GM21786 (cell line): ENCODE measurements at regions not wholly inside any gene's neighbourhood (a gene's known extent, or its start where the extent isn't known, plus 50 kb on each side); places are given as distances from the start of the nearest gene placed in this dataset.
A peak's percentile ranks its signal among the peaks of the same experiment; 100 is the strongest.
"Not testable (repeated sequence)": the region's sequence is repeated elsewhere in the genome, so short reads cannot be mapped to it uniquely, and the experiment has no call there.

Experiments used
- ATAC-seq: cut with Tn5 transposase; IDR thresholded peaks from one replicate; pipeline ENCODE4 v1.9.1; 2021; ENCODE audit not compliant: unreplicated experiment

DNA sequence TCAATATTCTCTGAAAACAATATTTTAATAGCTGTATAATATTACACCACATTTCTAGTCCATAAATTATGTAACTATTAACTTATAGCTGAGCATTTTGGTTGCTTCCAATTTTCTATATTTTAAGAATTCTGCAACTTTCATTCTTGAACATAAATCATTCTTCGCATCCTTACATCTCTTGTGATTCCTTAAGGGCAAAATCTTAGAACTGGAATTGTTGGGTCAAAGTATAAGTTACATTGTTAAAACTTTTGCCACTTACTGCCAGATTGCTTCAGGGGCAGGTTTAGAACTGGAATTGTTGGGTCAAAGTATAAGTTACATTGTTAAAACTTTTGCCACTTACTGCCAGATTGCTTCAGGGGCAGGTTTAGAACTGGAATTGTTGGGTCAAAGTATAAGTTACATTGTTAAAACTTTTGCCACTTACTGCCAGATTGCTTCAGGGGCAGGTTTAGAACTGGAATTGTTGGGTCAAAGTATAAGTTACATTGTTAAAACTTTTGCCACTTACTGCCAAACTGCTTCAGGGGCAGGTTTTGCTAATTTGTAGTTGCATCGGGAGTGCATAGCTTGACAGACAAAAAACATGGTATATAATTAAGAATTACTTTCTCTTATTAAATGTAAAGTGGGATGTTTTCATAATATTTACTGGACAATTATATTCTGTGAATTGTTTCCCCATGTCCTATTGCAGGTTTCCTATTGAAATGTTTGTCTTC lies 179.9 kb upstream of the OR13F1 start:
- not testable (repeated sequence) for ATAC-seq

DNA sequence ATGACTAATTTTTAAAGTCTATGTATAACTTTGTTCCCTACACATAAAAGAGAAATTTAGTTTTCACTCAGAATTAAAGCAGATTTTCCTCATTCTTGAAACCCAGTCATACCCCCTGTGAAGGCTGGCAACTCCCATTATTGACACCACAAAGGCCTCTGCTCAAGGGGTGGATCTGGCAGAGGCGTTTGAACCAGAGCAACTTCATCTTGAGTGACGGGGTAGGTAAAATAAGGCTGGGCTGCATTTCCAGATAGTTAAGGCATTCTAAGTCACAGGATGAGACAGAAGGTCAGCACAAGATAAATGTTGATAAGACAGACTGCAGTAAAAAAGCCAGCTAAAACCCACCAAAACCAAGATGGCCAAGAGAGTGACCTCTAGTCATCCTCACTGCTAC lies 177.2 kb upstream of the OR13F1 start:
- ATAC-seq, result no peak

DNA sequence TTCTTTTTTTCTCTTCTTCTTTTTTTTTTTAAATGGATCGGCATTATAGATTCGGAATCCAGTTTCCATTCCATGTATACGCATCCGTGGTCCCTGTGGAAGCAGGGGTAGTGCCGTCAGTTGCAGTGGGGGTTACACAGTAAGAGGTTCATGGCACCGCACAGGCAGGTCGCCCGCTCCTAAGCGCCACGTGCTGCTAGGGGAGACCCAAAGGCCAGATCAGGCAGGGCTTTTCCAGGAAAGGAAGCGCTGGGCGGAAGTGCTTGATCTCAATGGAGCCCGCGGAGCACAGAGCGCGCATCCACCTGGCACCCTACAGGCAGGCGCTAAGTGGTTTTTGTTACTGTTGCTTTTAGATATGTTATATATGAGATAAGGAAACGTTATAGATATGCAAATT lies 174.8 kb upstream of the OR13F1 start:
- no peak for ATAC-seq

DNA sequence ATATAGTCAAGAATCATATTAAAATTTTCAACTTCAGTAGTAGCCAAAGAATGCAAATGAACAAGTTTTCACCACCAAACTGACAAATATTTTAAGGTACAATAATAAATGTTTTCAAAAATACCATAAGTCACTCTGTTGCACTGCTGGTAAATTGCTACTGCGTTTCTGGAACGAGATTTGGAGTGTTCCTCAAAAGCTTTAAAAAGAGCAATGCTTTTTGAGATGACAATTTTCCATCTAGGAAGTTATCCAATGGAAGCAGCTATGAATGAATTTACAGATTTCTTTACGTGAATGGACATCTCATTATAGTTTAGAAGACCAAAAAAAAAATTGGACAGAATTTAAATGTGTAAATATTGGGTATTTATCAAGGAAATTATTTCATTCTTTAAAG lies 173.2 kb upstream of the OR13F1 start:
- no peak for ATAC-seq

DNA sequence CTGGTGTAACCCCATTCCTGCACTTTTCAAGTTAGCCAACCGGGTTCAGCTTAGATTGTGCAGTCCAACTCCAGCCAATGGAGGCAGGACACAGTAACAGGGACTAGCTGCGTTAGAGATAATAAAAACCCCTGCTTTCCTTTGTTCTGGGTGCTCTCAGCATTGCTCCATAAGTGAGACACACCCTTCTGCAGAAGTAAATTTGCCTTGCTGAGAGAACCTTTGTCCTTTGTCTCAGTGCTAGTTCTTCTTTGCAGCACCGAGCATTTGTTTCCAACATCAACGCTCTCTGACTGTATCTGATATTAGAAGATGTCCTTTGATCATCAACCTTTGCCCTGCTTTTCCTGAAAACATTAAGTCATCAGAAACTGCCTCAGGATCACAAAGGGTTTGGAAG lies 169.5 kb upstream of the OR13F1 start:
- no peak for ATAC-seq

DNA sequence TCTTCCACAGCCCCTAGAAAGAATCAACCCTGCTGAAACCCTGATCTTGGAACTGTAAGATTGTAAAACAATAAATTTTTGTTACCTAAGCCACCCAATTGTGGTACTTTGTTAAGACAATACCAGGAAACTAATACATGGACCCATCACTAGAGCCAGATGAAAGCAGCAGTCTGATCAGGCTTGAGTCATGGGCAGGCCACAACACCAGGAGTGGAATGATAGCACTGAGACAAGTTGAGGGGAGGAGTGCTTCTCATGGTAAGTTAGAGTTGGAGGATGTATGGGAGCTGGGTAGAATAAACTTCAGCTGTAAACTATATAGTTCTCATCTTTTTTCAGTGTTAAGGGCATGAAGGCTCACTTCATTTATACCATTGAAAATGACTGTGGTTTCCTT lies 164.4 kb upstream of the OR13F1 start:
- no peak for ATAC-seq

DNA sequence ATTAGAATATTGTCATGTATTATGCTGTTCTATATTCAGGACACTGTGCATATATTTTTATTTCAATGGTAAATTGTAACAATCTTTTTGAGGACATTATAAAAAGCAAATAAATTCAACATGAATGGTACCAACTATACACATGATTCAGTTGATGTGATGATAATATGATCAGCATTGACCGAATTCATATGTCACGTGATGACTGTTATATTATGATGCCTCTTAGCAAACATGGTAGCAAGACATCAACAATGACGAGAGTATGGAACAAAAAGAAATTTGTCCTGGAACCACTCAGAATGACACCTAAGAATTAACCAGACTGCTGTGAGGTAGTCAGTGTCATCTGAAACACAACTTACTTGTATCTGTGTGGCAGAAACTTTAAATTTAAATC lies 161.5 kb upstream of the OR13F1 start:
- ATAC-seq, result no peak

DNA sequence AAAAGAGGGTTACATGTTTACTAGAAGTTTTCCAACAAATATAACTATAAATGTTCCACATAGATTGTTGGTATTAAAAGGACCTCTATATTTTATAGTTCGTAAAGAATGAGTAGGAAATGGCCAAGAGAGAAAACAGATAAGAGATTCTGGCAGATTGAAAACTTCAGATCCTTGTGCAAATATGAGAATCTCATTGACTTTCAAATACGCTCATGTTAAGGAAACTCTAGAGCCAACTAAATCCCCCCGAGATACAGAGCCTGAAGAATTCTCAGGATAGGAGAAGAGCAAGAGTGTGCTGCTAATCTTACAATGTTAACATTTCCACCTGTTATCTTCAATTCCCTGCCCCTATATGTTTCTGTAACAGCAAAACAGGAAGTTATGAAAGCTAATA lies 159.0 kb upstream of the OR13F1 start:
- no peak for ATAC-seq

DNA sequence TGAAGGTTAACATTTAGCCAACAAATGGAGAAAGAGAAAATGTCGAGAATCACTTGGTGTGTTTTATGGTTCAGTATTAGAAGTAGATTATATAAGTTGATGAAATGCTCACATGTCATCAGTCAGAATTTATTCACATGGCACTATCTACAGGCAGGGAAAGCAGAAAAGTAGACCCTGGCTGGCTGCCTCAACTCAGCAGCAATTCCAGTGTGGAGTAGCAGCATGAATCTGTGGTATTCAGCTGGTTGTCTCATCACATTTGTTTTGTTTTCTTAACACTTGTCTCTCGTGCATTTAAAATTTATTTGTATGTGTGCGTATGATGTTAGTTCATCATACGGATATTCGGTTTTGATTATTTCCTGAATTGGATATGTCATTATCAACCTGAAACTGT lies 153.5 kb upstream of the OR13F1 start:
- ATAC-seq, result no peak

DNA sequence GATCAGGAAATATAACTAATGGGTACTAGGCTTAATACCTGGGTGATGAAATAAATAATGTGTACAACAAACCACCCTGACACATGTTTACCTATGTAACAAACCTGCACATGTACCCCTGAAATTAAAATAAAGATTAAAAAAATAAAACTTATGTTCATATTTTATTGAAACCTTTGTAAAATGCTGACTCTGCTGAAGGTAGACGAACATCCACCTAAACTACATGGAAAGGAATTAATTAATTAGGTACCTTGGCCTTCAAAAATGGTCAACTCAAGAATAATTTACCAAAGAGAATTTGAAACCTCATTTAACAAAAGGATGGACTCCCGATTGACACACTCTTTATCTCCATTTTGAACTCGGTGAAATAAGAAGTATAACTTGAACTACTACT lies 152.3 kb upstream of the OR13F1 start:
- no peak for ATAC-seq

DNA sequence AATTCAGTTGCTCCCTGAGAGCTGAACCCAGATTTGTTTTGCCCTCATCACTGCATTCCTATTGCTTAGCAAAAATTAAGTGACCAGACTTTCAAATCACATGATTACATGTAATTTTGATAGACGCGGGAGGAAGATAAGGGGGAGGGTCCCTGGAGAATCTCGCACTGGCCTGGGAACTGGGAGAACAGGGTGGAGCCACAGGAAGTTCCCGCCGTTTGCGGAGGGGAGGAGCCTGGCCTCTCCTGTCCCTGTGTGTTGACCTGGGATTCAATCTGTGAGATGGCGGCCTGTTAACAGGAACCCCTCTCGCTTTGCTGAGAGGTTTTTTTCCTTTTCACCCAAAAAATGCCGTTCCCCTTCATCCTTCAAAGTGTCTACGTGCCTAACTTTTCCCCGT lies 142.9 kb upstream of the OR13F1 start:
- ATAC-seq, result no peak

DNA sequence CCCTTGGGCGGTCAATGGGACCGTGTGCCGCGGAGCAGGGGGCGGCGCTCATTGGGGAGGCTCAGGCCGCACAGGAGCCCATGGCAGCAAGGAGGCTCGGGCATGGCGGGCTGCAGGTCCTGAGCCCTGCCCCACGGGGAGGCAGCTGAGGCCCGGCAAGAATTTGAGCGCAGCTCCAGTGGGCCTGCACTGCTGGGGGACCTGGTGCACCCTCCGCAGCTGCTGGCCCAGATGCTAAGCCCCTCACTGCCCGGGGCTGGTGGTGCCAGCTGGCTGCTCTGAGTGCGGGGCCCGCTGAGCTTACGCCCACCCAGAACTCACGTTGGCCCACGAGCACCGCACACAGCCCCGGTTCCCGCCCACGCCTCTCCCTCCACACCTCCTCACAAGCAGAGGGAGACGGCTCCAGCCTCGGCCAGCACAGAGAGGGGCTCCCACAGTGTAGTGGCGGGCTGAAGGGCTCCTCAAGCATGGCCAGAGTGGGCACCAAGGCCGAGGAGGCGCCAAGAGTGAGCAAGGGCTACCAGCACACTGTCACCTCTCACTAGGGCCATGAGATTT lies 141.1 kb upstream of the OR13F1 start:
- no peak for ATAC-seq

DNA sequence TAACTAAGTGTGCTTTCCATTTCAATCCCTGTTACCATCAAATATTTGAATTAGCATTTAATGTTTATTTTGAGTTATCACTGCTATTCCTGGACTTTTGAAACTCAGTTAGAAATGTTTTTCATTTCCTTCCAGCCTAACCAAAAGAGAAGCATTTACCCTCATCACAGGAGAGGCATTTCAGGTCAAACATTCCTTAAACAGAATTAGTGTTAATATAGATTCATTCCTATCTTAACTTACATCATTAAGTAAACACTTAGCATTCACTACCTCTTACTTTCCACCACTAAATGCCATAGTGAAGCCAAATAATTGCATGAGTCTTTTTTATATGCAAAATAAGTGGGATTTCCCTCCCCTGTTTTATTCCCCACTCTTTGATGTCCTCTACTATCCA lies 136.6 kb upstream of the OR13F1 start:
- no peak for ATAC-seq

DNA sequence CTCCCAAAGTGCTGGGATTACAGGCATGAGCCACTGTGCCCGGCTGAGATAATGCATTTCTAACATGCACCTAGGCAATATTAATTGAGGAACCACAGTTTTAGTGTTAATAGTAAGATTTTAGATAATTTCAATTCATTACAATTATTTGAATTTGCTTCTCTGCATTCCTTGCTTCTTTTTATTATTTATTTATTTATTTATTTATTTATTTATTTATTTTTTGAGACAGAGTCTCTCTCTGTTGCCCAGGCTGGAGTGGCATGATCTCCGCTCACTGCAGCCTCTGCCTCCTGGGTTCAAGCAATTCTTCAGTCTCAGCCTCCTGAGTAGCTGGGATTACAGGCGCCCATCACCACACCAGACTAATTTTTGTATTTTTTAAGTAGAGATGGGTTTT lies 135.7 kb upstream of the OR13F1 start:
- ATAC-seq, result not testable (repeated sequence)

DNA sequence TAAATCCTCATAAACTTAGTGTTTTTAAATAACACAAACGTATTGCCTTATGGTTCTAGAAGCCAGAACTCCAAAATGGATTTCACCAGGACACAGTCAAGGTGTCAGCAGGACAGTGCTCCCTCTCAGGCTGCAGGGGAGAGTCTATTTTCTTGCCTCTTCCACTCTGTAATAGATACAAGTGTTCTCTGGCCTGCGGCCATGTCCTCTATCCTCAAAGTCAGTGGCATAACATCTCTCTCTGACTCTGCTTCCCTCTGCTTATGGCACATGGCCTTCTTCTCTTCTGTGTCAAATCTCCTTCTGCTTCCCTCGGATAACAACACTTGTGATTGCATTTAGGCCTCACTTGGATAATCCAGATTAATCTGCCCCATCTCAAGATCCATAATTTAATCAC lies 129.4 kb upstream of the OR13F1 start:
- no peak for ATAC-seq

DNA sequence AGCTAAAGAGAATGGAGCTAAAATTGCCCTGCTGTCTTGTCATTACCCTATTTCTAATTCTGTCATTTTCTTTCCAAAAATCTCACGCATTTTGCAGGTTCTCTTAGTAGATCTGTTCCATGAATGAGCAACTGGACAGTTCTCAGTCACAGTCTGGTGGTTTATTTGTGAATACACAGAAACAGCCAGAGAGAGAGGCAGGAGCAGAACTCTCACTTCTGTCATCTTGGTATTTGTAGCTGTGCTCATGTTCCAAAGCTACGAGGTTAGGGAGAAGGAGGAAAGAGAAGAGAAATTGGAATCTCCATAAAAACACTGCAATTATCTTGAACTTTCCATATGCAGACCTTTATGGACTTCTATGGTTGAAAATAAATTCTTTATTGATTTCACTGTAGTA lies 118.0 kb upstream of the OR13F1 start:
- ATAC-seq, result no peak

DNA sequence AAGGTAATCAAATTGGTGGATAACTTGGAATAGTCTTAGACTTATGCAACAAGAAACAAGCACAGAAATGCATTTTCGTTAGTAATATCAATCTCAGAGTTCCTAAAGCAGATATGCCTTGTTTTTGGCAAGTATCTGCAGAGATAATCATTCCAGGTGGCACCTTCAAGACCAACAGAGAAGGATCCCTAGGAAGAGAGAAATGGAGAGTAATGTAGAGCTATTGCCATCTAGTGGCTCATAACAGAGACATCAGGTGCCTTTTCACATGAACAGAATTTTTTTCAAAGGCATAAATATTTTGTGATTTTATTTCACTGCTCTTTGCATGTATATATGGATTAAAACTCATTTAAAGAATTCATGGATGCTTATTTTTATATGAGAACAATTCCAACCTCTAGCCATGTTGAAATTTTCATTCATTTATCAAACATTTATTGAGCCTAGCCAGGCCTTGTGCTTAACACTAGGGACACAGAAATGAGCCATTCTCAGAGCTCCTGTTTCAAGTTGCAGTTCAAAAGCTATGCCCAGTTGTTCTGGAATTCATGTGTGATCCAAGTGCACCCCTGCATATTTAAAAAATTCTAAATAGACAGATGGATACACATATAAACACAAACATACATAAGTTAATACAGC lies 117.5 kb upstream of the OR13F1 start:
- peak; percentile 76 for ATAC-seq

DNA sequence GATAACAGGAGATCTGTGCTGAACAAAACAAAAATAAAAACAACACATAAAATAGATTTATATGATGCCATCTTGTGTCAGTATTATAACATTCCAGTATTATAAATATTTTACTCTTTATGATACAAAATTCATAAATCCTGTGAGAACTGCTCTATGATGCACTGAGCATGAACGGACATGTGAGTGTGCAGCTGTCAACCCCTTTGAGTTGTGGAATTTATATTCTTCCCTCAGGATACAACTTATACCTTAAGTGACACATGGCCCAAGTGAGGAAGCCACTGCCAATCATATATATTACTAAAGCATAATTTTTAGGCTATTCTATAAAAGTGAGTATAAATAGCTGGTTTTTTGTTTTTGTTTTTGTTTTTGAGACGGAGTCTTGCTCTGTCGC lies 116.0 kb upstream of the OR13F1 start:
- ATAC-seq, result no peak

DNA sequence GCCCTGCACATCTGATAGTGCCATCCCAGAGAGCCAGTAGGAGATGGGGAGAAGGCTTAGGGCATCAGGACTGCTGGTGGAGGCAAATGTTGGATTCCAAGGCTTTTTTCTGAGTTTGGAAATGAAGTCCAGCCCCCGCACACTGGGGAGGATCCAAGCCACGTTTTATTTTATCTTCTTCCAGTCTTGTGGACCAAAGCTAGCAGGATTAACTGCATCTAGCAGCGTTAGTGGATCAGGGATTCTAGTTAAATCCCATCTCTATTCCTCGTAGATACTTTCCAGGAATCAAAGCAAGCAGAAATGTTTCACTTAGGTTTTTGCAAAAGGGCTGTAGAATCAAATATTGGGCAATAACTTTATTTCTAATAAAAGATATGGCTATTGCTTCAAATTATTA lies 114.7 kb upstream of the OR13F1 start:
- ATAC-seq, result no peak

DNA sequence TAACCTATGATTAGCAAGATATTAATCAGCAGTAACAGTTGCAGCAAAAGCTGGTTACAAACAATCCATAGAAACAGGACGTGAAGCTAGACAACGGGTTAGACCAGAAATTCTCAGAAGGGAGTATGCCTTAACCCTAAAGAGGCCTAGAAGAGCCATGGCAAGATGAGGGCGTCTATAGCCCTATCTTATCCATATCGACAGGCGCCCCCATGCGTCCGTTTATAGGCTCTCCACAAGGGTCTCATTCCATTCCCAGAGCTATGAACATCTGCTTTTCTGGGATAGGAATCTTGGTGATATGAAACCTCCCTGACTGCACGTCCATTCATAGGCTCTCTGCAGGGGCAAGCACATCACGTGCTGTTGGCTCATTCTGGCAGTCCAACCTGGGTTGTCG lies 109.2 kb upstream of the OR13F1 start:
- ATAC-seq, result not testable (repeated sequence)

DNA sequence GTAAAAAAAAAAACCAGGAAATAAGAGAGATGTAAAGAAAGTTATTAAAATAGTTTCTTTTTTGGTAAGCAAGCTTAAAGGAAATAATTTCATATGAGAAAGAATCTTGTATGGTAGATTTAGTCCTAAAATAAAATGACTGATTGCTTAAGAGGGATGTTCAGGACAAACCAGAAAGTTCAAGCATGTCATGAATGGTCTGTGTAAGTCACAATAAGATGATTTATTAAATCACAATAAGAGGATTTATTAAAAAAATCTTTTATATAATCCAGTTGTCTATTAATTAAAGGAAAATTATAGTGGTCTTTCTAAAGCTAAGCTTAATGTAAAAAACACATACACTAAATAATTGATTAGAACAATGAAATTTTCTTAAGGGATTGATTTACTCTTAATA lies 91.8 kb upstream of the OR13F1 start:
- ATAC-seq, result no peak

DNA sequence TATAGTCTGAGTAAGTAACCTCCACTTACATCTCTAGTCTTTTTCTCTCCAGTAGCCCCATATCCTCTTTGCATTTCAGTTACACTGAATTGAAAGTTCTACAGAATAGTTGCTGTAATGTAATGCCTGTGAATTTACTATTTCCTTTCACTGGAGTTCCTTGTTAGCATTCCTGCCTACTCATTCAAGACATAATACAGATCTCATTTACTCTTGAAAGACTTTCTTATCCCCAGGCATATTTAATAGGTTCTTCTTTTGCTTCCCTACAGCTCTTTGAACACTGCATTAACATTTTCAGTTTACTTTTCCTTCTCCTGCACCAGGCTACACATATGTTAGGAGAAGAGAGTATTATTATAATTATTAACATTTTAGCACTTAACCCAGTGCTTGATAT lies 87.6 kb upstream of the OR13F1 start:
- ATAC-seq, result no peak

DNA sequence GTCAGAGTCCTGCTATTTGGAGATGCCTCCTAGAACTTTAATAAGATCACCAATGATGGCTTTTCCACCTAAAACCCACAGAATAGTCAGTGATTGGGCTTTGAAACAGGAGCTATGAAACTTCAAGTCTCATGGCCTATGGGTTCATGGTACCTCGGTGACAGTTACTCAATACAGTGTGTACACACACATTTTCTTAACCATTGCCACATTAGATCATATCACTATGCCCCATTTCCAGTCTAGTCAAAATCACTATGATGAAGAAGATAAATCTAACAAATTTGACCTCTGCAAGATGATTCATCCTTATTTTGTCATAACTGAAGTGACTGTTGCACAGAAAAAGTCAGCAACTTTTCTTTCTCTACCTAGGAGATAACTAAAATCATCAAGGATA lies 86.8 kb upstream of the OR13F1 start:
- ATAC-seq, result no peak
